Astrocyte (in vitro differentiated cells and primary cell): ENCODE measurements at regions not wholly inside any gene's neighbourhood (a gene's known extent, or its start where the extent isn't known, plus 50 kb on each side); places are given as distances from the start of the nearest gene placed in this dataset.

Source experiments
- DNase-seq: peaks from one replicate; pipeline ENCODE4 v3.0.0-alpha.2; 2010; ENCODE audit warnings: low read depth
- FAIRE-seq: peaks from 2 replicates; lab custom pipeline; 2011; peaks lifted over from hg19 to GRCh38; lab: Jason Lieb, UNC
- H2AFZ ChIP-seq: 2 replicates; pipeline ENCODE4 v1.6.0; 2012; ENCODE audit warnings: low read depth, low read length, inconsistent platforms
- H3K27ac ChIP-seq: 2 replicates; pipeline ENCODE4 v1.5.1; 2011; ENCODE audit warnings: low read depth, low read length, inconsistent platforms
- H3K27me3 ChIP-seq: 2 replicates; pipeline ENCODE4 v1.6.0; 2011; ENCODE audit warnings: low read length, inconsistent platforms; ENCODE audit not compliant: insufficient read depth
- H3K36me3 ChIP-seq: 2 replicates; pipeline ENCODE4 v1.5.1; 2011; ENCODE audit warnings: low read length, inconsistent platforms; ENCODE audit not compliant: insufficient read depth
- H3K4me1 ChIP-seq: 2 replicates; pipeline ENCODE4 v1.5.1; 2011; ENCODE audit warnings: low read length, inconsistent platforms; ENCODE audit not compliant: insufficient read depth
- H3K4me2 ChIP-seq: 2 replicates; pipeline ENCODE4 v1.6.0; 2012; ENCODE audit warnings: low read length, inconsistent platforms
- H3K4me3 ChIP-seq: 2 replicates; pipeline ENCODE4 v1.5.1; 2011; ENCODE audit warnings: low read depth, mild to moderate bottlenecking, low read length, inconsistent platforms; ENCODE audit not compliant: insufficient read depth
- H3K79me2 ChIP-seq: 2 replicates; pipeline ENCODE4 v1.6.0; 2012; ENCODE audit warnings: mild to moderate bottlenecking, low read length, inconsistent platforms; ENCODE audit not compliant: insufficient read depth
- H3K9ac ChIP-seq: 2 replicates; pipeline ENCODE4 v1.6.0; 2012; ENCODE audit warnings: mild to moderate bottlenecking, low read length, inconsistent platforms
- H3K9me3 ChIP-seq: 2 replicates; pipeline ENCODE4 v1.5.1; 2012; ENCODE audit warnings: low read depth, mild to moderate bottlenecking, low read length, inconsistent platforms; ENCODE audit not compliant: insufficient read depth
- H4K20me1 ChIP-seq: 2 replicates; pipeline ENCODE4 v1.6.0; 2012; ENCODE audit warnings: low read length, inconsistent platforms; ENCODE audit not compliant: insufficient read depth
- H3K27ac Mint-ChIP-seq: one replicate; pipeline ENCODE4 v1.8.0; 2021; ENCODE audit warnings: mild to moderate bottlenecking, mixed read lengths; ENCODE audit not compliant: unreplicated experiment
- H3K27me3 Mint-ChIP-seq: one replicate; pipeline ENCODE4 v1.8.0; 2021; ENCODE audit warnings: low read depth, mixed read lengths; ENCODE audit not compliant: unreplicated experiment
- H3K36me3 Mint-ChIP-seq: one replicate; pipeline ENCODE4 v1.8.0; 2021; ENCODE audit warnings: low read depth, mixed read lengths; ENCODE audit not compliant: unreplicated experiment
- H3K4me1 Mint-ChIP-seq: one replicate; pipeline ENCODE4 v1.8.0; 2021; ENCODE audit warnings: low read depth, mixed read lengths; ENCODE audit not compliant: unreplicated experiment
- H3K4me3 Mint-ChIP-seq: one replicate; pipeline ENCODE4 v1.8.0; 2021; ENCODE audit warnings: mild to moderate bottlenecking, moderate library complexity, mixed read lengths; ENCODE audit not compliant: unreplicated experiment
- H3K9me3 Mint-ChIP-seq: one replicate; pipeline ENCODE4 v1.8.0; 2021; ENCODE audit warnings: mild to moderate bottlenecking, mixed read lengths; ENCODE audit not compliant: unreplicated experiment
- CTCF ChIP-seq: IDR thresholded peaks from 2 replicates; pipeline ENCODE4 v1.5.1; 2011; ENCODE audit warnings: low read depth, mild to moderate bottlenecking, inconsistent platforms, low read length, moderate library complexity; ENCODE audit not compliant: insufficient read depth
- EZH2 ChIP-seq: IDR thresholded peaks from 2 replicates; pipeline ENCODE4 v1.6.1; 2012; ENCODE audit warnings: mild to moderate bottlenecking, low read length, inconsistent platforms; ENCODE audit not compliant: insufficient read depth

GRCh38 chr19:27828829-27829228, 1384.1 kb downstream of the UQCRFS1 start:
- H3K4me2 ChIP-seq, result no peak overlapping the region
- H3K4me3 ChIP-seq, result no peak overlapping the region
- H3K9me3 ChIP-seq, result no peaks in the 10 kb centered on the region
- H3K36me3 Mint-ChIP-seq, result no peaks in the 10 kb centered on the region
- no peak overlapping the region for H3K27ac Mint-ChIP-seq
- H3K4me3 Mint-ChIP-seq, result no peak overlapping the region
- H3K4me1 ChIP-seq, result no peaks in the 10 kb centered on the region
- FAIRE-seq (no peak), DNase-seq (peak; percentile 51)
- H3K9me3 Mint-ChIP-seq, result peaks cover 10% of the 10 kb centered on the region
- no peak overlapping the region for H3K9ac ChIP-seq
- H3K27me3 Mint-ChIP-seq, result no peaks in the 10 kb centered on the region
- H3K27ac ChIP-seq, result no peak overlapping the region
- no peaks in the 10 kb centered on the region for H3K36me3 ChIP-seq
- no peak overlapping the region for H2AFZ ChIP-seq
- no peak for TF ChIP-seq EZH2
- TF ChIP-seq CTCF, result no peak
- no peaks in the 10 kb centered on the region for H4K20me1 ChIP-seq
- no peaks in the 10 kb centered on the region for H3K79me2 ChIP-seq
- no peaks in the 10 kb centered on the region for H3K27me3 ChIP-seq
- no peaks in the 10 kb centered on the region for H3K4me1 Mint-ChIP-seq

GRCh38 chr19:27824108-27824507, 1388.8 kb downstream of the UQCRFS1 start:
- Histone ChIP-seq H3K79me2 (no peaks in the 10 kb centered on the region), H3K36me3 (no peaks in the 10 kb centered on the region), H3K4me2 (no peak overlapping the region), H3K4me1 (no peaks in the 10 kb centered on the region), H3K4me3 (no peak overlapping the region), H4K20me1 (no peaks in the 10 kb centered on the region), H2AFZ (no peak overlapping the region), H3K9ac (no peak overlapping the region), H3K27ac (no peak overlapping the region), H3K9me3 (no peaks in the 10 kb centered on the region), H3K27me3 (no peaks in the 10 kb centered on the region)
- H3K9me3 Mint-ChIP-seq, result peaks cover 19% of the 10 kb centered on the region
- H3K4me3 Mint-ChIP-seq, result no peak overlapping the region
- H3K27ac Mint-ChIP-seq, result no peak overlapping the region
- no peak for DNase-seq
- H3K27me3 Mint-ChIP-seq, result no peaks in the 10 kb centered on the region
- FAIRE-seq, result no peak
- TF ChIP-seq CTCF (no peak), EZH2 (no peak)
- no peaks in the 10 kb centered on the region for H3K4me1 Mint-ChIP-seq
- H3K36me3 Mint-ChIP-seq, result peaks cover 4% of the 10 kb centered on the region

- no peak overlapping the region for H3K9ac ChIP-seq
- H3K4me1 ChIP-seq, result no peaks in the 10 kb centered on the region
- H3K36me3 ChIP-seq, result no peaks in the 10 kb centered on the region
- H3K27ac ChIP-seq, result no peak overlapping the region
- H3K9me3 ChIP-seq, result no peaks in the 10 kb centered on the region
- no peak overlapping the region for H3K4me2 ChIP-seq
- H2AFZ ChIP-seq, result no peak overlapping the region
- TF ChIP-seq EZH2 (no peak), CTCF (no peak)
- no peaks in the 10 kb centered on the region for H3K27me3 Mint-ChIP-seq
- no peaks in the 10 kb centered on the region for H4K20me1 ChIP-seq
- no peaks in the 10 kb centered on the region for H3K79me2 ChIP-seq
- H3K36me3 Mint-ChIP-seq, result peaks cover 4% of the 10 kb centered on the region
- no peak for FAIRE-seq
- peaks cover 13% of the 10 kb centered on the region for H3K9me3 Mint-ChIP-seq
- no peak overlapping the region for H3K4me3 ChIP-seq
- no peaks in the 10 kb centered on the region for H3K27me3 ChIP-seq
- H3K27ac Mint-ChIP-seq, result no peak overlapping the region
- H3K4me1 Mint-ChIP-seq, result no peaks in the 10 kb centered on the region
- H3K4me3 Mint-ChIP-seq, result no peak overlapping the region
- DNase-seq, result peak; percentile 56
Measured at GRCh38 chr19:27822336-27822735, 1390.6 kb downstream of the UQCRFS1 start.
